GM19468 (cell line): ENCODE measurements at regions not wholly inside any gene's neighbourhood (a gene's known extent, or its start where the extent isn't known, plus 50 kb on each side); places are given as distances from the start of the nearest gene placed in this dataset.
"Not testable (repeated sequence)": the region's sequence is repeated elsewhere in the genome, so short reads cannot be mapped to it uniquely, and the experiment has no call there.

ENCODE experiments used
- ATAC-seq: cut with Tn5 transposase; IDR thresholded peaks from one replicate; pipeline ENCODE4 v1.9.1; 2021; ENCODE audit warnings: mild to moderate bottlenecking, moderate library complexity, moderate number of reproducible peaks; ENCODE audit not compliant: unreplicated experiment; ENCODE audit errors: extremely low read depth

- ATAC-seq = no peak
These were observed 137.9 kb upstream of the BASP1 start for GRCh38 chr5:17079562-17079961.

GRCh38 chr5:17080361-17080760 is 137.1 kb upstream of the BASP1 start:
- no peak for ATAC-seq

GRCh38 chr5:17081142-17081541 is 136.3 kb upstream of the BASP1 start:
- no peak for ATAC-seq

DNA sequence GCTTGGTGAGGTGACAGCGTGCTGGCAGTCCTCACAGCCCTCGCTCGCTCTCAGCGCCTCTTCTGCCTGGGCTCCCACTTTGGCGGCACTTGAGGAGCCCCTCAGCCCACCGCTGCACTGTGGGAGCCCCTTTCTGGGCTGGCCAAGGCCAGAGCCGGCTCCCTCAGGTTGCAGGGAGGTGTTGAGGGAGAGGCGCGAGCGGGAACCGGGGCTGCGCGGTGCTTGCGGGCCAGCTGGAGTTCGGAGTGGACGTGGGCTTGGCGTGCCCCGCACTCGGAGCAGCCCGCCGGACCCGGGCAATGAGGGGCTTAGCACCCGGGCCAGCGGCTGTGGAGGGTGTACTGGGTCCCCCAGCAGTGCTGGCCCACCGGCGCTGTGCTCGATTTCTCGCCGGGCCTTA is 134.2 kb upstream of the BASP1 start:
- not testable (repeated sequence) for ATAC-seq

DNA sequence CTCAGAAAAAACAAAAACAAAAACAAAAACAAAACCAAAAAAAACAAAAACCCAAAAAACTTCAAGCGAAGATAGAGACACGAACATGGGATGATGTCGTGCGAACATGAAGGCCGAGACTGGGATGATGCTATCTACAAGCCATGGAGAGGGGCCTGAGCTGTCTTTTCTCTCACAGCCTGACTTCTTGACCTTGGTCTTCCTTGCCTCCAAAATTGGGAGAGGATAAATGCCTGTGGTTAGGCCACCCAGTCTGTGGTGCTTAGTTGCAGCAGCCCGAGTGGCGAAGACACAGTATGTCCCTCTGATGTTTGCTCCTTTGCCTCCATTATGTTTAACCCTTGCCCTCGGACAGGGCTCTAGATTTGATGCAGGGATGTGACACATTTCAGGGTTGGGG is 130.4 kb upstream of the BASP1 start:
- ATAC-seq = no peak

DNA sequence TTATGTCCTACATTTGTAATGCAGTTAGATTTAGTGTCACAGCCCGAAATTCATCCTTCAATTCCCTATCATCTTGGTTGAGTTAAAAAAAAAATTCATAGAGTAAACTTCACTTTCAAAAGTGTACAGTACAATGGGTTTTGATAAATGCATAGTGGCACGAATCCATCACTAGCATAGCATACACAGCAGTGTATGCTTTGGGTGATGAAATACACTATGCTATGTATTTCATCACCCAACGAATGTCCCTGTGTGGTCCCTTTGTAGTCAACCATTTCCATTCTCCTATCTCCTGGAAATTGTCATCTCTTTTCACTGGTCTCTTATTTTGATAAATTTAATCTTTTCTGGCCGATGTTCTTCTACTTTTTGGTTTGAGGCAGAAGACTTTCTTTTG is 129.4 kb upstream of the BASP1 start:
- ATAC-seq = no peak

- ATAC-seq = no peak
These were observed 128.4 kb upstream of the BASP1 start for GRCh38 chr5:17089001-17089400.

DNA sequence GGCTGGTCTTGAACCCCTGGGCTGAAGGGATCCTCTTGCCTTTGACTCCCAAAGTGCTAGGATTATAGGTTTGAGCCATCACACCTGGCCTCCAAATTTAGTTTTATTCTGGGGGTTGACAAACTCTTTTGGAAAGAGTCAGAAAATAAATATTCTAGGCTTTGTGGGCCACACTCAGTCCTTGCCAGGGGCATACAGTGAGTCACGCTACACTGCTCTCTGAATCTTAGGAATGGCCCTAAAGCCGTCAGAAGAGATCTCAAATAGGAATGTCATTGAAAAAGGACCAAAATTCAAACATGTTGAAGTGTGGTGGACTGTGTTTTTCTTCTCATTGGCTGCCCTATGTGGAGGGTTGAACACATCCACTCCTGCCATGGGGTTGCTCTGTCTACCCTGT is 127.7 kb upstream of the BASP1 start:
- no peak for ATAC-seq

GRCh38 chr5:17090839-17091238 is 126.6 kb upstream of the BASP1 start:
- ATAC-seq = no peak

DNA sequence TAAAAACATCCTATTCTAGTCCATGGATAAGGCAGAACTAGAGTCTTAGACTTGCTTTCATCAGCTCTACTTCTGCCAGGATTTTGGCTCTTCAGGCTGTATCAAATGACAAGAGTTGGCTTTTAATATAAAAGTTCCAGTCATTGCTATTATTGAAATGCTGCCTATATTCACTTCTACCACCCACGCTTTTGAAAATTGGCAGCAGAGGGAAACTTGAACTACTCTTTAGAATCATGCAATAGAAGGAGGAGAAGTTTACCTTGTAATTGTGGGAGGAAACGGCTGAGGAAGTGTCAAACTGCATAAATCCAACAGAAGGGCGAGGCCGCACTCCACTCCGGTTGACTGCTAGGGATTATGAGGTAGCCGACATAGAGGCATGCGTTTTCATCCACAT is 122.6 kb upstream of the BASP1 start:
- no peak for ATAC-seq

DNA sequence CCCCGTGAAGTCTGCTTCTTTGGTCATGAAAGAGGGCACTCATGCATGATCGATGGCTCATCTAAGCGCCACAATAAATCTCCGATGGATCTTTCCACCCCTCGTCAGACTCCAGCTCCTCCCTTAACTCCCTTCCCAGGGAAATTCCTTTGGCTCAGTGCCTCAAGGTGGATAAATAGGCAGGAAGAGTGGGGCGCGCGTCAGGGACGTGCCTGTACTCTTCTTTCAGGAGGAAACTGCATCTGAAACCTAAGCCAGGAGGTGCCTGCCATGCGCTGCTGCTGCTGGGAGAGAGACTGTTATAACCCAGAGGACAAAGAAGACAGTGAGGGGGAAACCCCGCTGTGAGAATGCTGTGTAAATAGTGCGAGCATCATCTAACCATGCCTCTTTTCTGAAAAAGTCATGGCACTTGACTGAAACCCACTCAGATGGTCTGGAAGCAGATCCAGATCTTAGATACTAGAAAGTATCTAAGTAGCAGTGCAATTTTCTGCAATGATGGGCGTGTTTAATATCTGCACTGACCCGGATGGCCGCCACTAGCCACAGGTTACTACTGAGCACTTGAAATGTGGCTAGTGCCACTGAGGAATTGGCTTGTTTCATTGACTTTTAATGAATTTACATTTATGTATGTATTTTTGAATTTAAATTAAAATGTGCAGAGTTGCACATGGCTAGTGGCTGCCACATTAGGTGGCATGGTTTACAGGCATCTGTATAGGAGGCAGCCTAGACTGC is 120.3 kb upstream of the BASP1 start:
- ATAC-seq = no peak

DNA sequence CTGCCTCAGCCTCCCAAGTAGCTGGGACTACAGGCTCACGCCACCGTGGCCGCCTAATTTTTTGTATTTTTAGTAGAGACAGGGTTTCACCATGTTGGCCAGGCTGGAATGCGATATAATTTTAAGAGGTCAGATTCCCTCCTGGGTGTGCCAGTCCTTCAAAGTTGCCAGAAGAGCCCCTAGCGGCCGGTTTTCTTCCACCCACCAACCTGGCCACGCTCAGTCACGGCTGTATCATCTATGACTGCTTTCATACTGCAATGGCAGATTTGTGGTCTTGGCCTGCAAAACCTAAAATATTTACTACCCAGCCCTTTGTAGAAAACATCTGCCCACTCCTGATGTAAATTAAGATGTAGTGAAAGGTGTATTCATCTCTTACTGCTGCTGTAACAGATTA is 117.5 kb upstream of the BASP1 start:
- ATAC-seq = no peak

DNA sequence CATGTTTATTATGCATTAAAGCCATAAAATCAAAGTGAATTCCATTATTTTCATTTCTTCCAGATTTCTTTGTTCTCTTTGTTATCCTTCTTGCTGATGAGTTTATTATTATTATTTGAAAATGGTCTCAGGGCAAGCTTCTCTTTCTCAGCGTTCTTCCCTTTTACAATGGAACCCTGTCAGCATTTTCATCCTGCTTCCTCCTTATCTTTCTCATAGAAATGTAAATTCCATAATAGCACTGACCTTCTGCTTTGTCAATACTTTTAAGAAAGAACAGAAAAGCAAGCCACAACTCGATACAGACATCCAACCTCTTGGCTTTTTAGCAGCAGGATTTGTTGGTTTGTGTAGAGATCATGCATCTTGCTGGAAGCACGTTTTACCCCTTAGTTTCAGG is 114.0 kb upstream of the BASP1 start:
- ATAC-seq = no peak

DNA sequence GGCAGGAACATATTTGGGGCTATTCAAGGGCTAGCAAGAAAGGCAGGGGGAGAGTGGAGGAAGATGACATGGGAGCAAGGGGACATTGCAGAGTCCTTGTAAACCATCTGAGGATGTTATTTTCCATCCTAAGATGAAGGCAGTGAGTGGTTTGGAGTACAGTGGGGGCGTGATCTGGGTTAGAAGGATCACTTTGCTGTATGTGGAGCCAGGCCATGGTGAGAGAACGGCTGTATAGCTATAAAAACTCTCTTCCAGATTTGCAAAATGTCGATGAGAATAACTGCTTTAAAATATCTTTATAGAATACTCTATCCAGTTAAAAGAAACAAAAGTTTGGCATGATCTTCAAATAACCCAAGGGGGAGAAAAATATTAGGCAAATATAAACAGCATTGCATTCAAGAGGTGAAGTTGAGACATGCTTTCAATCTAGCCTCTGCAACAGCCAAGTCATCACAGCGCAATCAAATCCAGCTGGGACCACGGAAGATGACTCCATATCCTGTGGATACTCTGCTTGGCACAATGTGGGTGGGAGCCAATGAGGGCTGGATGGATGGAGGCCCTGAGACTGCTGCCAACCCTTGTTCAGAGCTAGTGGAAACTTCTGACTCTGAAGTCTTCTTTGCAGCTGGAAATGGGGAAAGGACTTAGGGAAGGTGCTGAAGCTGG is 111.5 kb upstream of the BASP1 start:
- no peak for ATAC-seq

DNA sequence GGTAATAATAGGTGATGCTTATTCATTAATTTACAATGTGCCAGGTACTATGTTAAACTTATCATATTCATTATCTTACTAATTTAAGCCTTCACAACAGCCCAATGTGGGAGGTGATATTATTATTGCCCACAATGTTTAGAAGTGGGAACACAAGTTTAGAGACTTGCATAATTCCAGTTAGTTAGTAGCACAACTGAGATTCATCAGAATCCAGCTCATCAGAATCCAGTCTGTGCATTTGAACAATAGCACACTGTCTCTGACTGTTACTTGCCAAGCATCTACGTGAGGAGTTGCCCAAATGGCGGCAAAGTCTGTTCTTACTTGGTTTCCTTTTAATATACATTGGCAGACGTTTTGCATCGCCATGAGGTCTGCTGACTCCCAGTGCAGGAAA is 110.9 kb upstream of the BASP1 start:
- no peak for ATAC-seq

DNA sequence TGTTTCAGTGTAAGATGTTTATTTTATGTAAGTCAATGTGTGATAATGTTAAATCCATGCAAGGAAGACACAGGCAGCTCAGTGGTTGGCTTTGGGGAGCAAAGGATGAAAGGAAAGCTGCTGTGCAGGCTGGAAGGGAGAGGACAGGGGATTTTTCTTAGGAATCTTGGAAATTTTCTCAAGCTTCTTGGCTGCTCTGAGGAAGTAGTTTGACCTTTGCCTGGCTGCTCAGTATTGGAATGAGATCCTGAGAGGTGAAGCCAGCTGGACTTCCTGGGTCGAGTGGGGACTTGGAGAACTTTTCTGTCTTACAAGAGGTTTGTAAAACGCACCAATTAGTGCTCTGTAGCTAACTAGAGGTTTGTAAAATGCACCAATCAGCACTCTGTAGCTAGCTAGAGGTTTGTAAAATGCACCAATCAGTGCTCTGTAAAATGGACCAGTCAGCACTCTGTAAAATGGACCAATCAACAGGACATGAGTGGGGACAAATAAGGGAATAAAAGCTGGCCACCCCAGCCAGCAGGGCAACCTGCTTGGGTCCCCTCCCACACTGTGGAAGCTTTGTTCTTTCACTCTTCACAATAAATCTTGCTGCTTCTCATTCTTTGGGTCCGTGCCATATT is 105.2 kb upstream of the BASP1 start:
- ATAC-seq = not testable (repeated sequence)

- no peak for ATAC-seq
These were observed 104.1 kb upstream of the BASP1 start for GRCh38 chr5:17113174-17113958.

- ATAC-seq = no peak
These were observed 103.2 kb upstream of the BASP1 start for GRCh38 chr5:17114233-17114632.

- no peak for ATAC-seq
These were observed 102.5 kb upstream of the BASP1 start for GRCh38 chr5:17114715-17115599.

GRCh38 chr5:17115855-17116254 is 101.6 kb upstream of the BASP1 start:
- no peak for ATAC-seq
